Coronary artery (tissue), 2 donors: ENCODE measurements at regions not wholly inside any gene's neighbourhood (a gene's known extent, or its start where the extent isn't known, plus 50 kb on each side); places are given as distances from the start of the nearest gene placed in this dataset.
"Not testable (repeated sequence)": the region's sequence is repeated elsewhere in the genome, so short reads cannot be mapped to it uniquely, and the experiment has no call there.

ENCODE experiments used
- DNase-seq: peaks from one replicate; pipeline ENCODE4 v3.0.0-alpha.2; 2017; ENCODE audit warnings: low spot score
- H3K27ac ChIP-seq, 2 donors: fragments of 200-600 bp; sonication (generic); one replicate each; pipeline ENCODE4 v1.5.1; 2016 to 2019
- H3K4me3 ChIP-seq: fragments of 200-600 bp; sonication (generic); 2 replicates; pipeline ENCODE4 v1.5.1; 2016; ENCODE audit warnings: mild to moderate bottlenecking, moderate library complexity
- TF ChIP-seq, protein P1 (sequence below): fragments of 200-600 bp; sonication (generic); IDR thresholded peaks from one replicate; pipeline ENCODE4 v1.5.1; 2019; ENCODE audit warnings: antibody characterized with exemption

- DNase-seq, H3K4me3 ChIP-seq, H3K27ac ChIP-seq: not testable (repeated sequence)
Observed at GRCh38 chr10:38321393-38321792, 227.3 kb downstream of the ZNF37A start.

DNA sequence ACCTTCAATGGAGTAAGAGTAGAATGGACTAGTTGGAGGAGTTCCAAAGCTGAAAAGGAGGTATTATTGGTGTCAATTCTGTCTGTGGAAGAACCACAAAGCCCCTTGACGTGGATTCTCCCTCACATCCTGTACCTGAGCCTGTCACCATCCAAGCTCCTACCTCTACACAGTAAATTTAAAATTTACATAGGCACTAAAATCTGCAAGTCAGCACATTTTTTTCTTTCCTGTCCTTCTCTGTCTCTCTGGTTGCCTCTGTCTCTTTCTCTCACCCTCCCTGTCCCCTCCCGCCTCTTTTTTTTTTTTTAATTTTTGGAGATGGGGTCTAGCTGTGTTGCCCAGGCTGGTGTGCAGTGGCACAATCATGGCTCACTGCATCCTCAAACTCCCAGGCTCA is 236.2 kb downstream of the ZNF37A start:
- H3K4me3 ChIP-seq, DNase-seq, H3K27ac ChIP-seq: not testable (repeated sequence)

- H3K27ac ChIP-seq, H3K4me3 ChIP-seq, DNase-seq: not testable (repeated sequence)
Observed at GRCh38 chr10:38331106-38331505, 237.0 kb downstream of the ZNF37A start.

DNA sequence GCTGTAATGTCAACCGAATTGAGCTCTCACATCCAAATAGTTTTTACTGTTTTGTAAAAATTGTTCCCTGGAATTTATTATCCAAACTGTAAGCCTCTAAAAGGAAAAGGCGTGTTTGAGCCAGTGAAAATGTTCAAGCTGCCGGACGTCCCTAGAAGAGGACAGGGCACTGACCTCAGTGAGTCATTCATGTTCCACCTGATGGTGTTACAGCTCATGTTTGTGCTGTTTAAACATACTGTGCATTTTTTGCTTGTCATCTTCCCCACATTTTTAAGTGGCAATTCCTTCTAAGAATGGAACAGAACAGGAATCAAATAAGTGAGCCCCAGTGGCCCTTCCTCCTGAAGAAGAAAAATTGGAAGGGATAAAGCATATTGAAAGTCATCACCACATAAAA is 239.6 kb downstream of the ZNF37A start:
- not testable (repeated sequence) for H3K27ac ChIP-seq, H3K4me3 ChIP-seq, DNase-seq

DNA sequence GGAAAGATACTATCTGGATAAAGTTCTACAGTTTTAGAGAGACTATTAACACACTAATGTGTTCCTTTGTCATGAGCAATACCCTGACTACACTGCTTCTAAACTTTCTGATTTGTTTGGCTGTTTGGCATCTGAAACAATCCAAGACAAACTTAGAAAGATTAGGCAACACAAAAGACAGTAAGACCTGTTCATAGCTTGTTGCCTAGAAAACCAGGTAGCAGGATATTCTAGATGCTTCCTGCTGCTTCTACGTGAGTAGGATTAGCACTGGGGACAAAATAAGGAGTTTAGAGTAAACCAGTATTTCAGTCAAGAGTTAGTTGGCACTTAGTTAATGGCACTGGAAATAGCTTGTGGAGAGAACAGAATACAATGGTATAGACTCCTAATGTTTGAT is 256.5 kb downstream of the ZNF37A start:
- not testable (repeated sequence) for DNase-seq

GRCh38 chr10:38354410-38354809 is 260.3 kb downstream of the ZNF37A start:
- not testable (repeated sequence) for H3K27ac ChIP-seq, H3K4me3 ChIP-seq, DNase-seq

More for the DNA sequence above, 256.5 kb downstream of the ZNF37A start:
- H3K4me3 ChIP-seq, H3K27ac ChIP-seq: not testable (repeated sequence)

DNA sequence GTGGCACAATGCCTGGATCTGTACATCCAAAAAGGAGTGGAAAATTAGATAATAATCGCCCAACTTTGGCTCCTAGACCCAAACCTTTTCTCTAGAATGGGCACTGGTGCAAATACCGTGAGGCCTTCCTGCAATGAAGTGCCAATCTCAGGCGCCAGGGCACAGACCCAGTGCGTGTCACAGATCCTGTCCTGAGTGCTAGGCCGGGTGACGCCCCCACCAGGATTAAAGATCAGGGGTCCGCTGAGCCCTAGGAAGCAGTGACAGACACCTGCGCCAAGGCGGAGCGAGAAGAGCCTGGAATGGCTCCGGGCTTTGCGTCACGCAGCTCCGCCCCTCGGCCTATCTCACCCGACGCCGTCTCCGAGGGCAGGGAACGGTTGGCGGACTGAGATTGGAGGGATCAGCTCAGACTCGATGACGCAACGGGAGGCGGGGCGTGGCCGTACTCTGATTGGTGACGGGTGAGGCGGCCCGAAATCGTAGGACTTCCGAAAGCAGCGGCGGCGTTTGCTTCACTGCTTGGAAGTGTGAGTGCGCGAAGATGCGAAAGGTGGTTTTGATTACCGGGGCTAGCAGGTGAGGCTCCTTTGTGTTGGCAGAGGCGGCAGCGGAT is 261.9 kb downstream of the ZNF37A start:
- peak overlapping the region; percentile 71 to 84 for H3K27ac ChIP-seq
- peak; percentile 80 for DNase-seq
- H3K4me3 ChIP-seq = peak overlapping the region; percentile 57

DNA sequence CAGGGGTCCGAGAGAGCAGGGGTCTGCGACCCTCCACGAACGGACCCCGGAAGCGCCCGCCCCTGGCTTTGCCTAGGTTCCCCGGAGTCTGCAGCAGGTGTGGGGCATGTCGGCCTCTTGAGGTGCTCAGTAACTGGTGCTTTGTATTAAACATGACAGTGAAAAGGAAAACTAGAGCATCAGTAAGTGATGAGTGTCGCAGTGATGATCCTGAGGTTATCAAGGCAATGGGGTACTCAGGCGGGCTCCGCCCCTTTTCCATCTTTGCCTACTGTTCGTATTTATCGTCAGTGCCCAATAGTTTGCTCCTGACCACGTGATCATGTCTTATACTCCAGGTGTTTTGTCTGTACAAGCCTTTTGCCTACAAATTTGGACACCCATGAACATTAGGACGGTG is 262.4 kb downstream of the ZNF37A start:
- not testable (repeated sequence) for DNase-seq
- Histone ChIP-seq H3K4me3 (peak overlapping the region; percentile 49), H3K27ac (peak overlapping the region; percentile 45 to 62)

DNA sequence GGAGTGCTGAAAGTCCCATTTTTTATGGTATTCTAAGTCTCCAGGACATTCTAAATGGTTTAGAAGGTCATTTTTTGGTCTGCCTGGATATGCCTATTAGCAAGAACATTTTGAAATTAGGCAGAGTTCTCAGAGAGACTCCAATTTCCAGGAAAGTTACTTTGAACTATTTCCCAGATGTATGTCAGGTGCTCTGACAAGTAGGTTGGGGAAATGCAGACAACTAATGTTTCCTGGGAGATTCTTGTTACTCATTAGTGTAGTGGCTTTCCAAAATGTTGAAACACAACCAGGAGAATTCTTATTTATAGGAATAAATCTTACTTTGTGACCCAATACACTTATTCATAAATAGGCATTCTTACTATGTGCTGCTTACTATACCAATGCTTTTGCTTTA is 268.4 kb downstream of the ZNF37A start:
- H3K4me3 ChIP-seq, DNase-seq, H3K27ac ChIP-seq: not testable (repeated sequence)

- not testable (repeated sequence) for H3K27ac ChIP-seq, H3K4me3 ChIP-seq, DNase-seq
Observed at GRCh38 chr10:38364073-38364472, 269.9 kb downstream of the ZNF37A start.

GRCh38 chr10:38365917-38366316 is 271.8 kb downstream of the ZNF37A start:
- not testable (repeated sequence) for DNase-seq, H3K27ac ChIP-seq, H3K4me3 ChIP-seq
- TF ChIP-seq, protein P1, sequence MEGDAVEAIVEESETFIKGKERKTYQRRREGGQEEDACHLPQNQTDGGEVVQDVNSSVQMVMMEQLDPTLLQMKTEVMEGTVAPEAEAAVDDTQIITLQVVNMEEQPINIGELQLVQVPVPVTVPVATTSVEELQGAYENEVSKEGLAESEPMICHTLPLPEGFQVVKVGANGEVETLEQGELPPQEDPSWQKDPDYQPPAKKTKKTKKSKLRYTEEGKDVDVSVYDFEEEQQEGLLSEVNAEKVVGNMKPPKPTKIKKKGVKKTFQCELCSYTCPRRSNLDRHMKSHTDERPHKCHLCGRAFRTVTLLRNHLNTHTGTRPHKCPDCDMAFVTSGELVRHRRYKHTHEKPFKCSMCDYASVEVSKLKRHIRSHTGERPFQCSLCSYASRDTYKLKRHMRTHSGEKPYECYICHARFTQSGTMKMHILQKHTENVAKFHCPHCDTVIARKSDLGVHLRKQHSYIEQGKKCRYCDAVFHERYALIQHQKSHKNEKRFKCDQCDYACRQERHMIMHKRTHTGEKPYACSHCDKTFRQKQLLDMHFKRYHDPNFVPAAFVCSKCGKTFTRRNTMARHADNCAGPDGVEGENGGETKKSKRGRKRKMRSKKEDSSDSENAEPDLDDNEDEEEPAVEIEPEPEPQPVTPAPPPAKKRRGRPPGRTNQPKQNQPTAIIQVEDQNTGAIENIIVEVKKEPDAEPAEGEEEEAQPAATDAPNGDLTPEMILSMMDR = peak; percentile 23

DNA sequence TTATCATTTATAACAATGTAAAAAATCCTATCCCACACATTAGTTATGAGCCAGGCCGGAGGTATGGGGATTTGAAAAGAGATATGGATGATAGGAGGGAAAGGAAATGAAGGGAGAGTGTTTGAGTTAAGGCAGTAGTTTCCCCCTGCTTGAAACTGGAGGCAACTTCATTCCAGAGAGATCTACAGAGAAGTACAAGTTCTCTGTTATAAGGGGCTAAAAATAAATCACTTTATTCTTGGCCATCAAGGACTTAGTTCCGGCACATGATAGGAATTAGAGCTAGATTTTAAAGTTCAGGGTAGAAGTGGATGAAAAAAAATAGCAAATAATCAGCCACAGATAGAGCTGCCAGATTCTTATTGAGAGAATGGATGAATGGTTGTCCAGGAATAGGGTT is 289.7 kb downstream of the ZNF37A start:
- not testable (repeated sequence) for DNase-seq, H3K27ac ChIP-seq

GRCh38 chr10:38386869-38387268 is 292.7 kb downstream of the ZNF37A start:
- H3K4me3 ChIP-seq, H3K27ac ChIP-seq, DNase-seq: not testable (repeated sequence)

More for the DNA sequence above, 289.7 kb downstream of the ZNF37A start:
- H3K4me3 ChIP-seq = not testable (repeated sequence)

DNA sequence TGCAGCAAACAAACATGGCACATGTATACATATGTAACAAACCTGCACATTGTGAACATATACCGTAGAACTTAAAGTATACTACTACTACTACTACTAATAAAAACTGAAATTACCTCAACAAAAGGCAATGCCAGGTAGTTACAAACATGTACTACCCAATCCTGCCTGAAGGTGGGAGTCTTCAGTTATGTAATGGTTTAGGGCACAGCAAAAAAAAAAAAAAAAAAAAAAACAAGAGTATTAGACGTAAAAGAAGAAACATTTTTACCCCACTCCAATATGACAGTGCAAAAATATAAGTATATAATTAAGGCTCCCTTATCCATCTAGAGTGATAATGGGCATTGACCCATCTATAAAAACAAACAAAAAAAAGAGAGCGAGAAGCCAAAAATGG is 296.6 kb downstream of the ZNF37A start:
- not testable (repeated sequence) for H3K4me3 ChIP-seq, DNase-seq, H3K27ac ChIP-seq

DNA sequence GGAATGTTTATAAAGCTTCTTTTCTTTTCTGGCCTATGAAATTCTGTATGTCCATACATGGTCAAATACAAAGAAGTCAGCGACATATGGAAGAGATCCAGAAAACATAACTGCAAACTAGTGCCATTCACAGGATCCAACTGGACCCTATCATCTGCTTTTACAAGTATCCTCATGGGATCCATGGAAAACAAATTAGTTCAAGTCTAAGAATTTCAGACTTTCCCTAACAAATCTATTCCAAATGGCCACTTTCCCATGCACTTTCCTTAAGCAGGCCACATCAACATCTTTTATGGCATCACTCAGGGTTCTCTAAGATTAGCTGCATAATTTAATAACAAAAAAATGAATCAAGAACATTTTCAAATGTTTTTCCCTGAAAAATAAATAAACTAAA is 301.3 kb downstream of the ZNF37A start:
- peak overlapping the region; percentile 22 to 50 for H3K27ac ChIP-seq
- not testable (repeated sequence) for H3K4me3 ChIP-seq, DNase-seq

GRCh38 chr10:38396178-38396954 is 302.2 kb downstream of the ZNF37A start:
- H3K27ac ChIP-seq = peak overlapping the region; percentile 22 to 50
- not testable (repeated sequence) for H3K4me3 ChIP-seq, DNase-seq

DNA sequence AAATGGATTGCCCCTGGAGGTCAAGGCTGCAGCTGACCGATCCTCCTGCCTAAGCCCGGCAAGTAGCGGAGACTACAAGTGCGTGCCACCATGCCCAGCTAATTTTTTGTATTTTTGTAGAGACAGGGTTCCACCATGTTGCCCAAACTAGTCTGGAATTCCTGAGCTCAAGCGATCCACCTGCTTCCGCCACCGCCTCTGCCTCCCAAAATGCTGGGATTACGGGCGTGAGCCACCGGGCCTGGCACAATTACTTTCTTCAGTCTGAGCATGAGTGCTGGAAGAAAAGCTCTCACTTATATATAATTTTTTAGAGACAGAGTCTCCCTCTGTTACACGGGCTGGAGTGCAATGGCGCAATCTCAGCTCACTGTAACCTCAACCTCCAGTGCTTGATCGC is 307.4 kb downstream of the ZNF37A start:
- H3K4me3 ChIP-seq = peak overlapping the region; percentile 71
- not testable (repeated sequence) for H3K27ac ChIP-seq, DNase-seq

DNA sequence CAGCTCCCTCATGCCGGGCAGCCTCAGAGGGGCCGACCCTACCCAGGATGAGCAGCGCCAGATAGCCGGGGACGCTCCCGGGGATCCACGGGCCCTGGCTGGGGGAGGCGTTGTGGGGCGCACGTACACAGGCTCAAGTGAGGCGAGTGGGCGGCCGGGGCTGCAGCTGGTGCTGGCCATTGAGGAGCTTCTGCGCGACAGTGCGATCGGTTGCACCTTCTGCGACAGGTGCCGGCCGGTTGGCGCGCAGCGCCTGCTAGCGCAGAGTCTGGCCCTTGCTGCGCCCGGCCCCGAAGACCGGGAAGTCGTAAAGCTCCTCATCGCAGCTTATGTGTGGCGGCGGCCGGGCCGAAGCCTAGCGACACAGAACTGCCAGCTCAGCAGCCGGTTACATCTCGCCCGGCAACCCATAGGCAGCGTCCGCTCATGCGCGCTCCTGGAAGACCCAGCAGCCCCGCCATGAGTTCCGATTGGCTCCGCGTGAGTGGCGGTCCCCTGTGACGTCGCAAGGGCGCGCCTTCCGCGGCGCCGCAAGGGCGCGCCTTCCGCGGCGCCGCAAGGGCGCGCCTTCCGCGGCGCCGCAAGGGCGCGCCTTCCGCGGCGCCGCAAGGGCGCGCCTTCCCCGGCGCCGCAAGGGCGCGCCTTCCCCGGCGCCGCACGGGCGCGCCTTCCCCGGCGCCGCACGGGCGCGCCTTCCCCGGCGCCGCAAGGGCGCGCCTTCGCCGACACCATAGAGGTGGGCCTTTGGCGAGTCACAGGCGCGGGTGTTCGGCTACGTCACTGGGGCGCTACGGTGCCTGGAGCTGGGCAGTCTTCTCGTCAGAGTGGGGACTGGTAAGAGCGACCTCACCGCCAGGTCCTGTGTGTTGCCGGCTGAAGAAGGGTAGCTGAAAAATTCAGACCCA is 308.6 kb downstream of the ZNF37A start:
- peak overlapping the region; percentile 71 for H3K4me3 ChIP-seq
- peak; percentile 88 for DNase-seq
- peak overlapping the region; percentile 92 to 93 for H3K27ac ChIP-seq
